GM08714 (cell line): ENCODE measurements at regions not wholly inside any gene's neighbourhood (a gene's known extent, or its start where the extent isn't known, plus 50 kb on each side); places are given as distances from the start of the nearest gene placed in this dataset.
"Not testable (repeated sequence)": the region's sequence is repeated elsewhere in the genome, so short reads cannot be mapped to it uniquely, and the experiment has no call there.

Experiments used
- H3K4me3 ChIP-seq: fragments of 200-500 bp; sonication (Bioruptor generic); 2 replicates; pipeline ENCODE4 v1.5.1; 2014; ENCODE audit warnings: mild to moderate bottlenecking, low read length, inconsistent platforms
- ZNF274 ChIP-seq: IDR thresholded peaks from 2 replicates; pipeline ENCODE4 v1.6.1; 2012; ENCODE audit warnings: mild to moderate bottlenecking, low read depth, low read length

DNA sequence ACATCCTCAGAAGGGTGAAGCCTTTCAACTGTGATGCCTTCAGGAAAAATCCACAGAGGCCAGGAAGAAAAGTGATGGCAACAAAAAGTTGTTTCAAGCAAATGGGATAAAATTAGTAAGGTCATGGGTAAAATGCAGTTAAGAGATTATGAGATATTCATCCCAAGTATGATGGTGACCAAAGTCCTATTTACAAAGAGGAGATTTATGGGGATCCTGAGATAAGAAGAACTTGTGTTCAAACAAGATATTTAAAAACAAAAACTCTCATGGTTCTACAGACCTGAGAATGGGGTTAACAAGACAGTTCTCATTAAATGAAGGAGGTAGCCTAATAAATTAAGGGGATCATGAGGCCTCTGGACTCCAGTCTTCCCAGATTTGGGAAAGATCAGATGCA lies 184.4 kb downstream of the FCRL5 start:
- H3K4me3 ChIP-seq, result no peak overlapping the region
- TF ChIP-seq ZNF274, result no peak

DNA sequence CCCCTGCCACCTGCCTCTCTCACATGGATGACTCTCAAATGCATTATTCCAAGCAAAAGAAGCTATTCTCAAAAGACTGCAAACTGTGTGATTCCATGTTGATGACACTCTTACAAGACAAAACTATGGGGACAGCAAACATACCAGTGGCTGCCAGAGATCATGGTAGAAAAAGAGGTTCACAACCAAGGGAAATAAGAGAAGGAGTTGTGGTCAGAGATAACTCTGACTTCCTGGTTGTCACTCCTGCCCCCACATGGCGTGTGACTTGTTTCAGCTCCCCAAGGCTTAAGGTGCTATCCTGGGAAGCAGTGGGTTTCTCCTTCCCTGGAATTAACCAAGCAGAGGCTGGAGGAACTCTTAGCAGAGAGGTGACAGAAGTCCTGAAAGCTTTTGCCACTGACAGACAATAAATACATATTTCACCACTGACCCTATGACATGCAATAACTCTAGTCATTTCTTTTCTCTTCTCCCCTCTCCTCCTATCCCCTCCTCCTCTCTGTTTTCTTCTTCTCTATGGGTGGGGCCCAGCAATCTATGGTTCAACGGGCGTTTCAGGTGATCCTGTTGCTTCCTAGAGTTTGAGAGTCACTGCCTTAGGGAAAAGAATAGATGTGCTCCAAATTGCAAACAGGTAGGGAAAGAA lies 185.1 kb downstream of the FCRL5 start:
- no peak overlapping the region for H3K4me3 ChIP-seq
- no peak for TF ChIP-seq ZNF274

DNA sequence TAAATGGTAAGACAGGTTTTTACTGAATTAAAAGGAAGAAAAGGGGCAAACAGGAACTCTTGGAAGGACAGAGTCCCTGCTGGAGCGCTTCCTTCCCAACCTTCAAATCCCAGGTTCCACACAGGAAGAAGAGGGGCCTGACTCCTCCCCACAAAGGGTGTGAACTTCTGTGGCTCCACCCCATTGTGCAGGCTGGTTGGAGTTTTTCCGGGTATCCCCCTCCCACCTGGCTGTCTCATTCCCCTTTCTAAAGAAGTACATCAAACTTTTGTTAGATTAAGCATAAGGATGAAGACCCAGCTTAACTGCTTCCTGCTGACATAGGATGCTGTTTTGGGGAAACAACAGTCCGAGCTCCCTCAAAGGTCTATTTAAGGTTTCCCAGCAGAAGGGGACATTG lies 187.7 kb downstream of the FCRL5 start:
- TF ChIP-seq ZNF274, result no peak
- no peak overlapping the region for H3K4me3 ChIP-seq

DNA sequence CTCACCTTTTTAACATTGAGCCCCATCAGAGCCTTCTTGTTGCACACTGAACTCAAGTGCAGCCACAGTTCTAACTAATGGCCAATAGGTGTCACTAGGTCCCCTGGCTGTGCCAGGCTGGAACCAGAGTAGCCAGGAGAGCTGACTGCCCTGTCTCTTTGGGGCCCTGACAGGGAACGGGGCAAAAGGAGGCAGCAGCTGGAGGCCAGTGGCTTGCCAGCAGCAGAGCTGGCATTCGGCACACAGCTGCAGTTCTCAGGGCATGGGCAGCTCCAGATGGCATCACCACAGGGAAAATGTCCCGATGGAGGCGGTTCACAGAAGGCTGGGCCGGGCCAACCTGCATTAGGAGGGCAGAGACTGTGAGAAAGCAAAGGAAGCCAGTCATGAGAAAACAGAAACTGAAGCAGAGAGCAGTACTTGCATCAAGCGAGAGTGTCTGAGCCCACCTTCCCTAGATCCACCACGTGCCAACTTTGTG lies 188.6 kb downstream of the FCRL5 start:
- no peak overlapping the region for H3K4me3 ChIP-seq
- TF ChIP-seq ZNF274, result no peak

DNA sequence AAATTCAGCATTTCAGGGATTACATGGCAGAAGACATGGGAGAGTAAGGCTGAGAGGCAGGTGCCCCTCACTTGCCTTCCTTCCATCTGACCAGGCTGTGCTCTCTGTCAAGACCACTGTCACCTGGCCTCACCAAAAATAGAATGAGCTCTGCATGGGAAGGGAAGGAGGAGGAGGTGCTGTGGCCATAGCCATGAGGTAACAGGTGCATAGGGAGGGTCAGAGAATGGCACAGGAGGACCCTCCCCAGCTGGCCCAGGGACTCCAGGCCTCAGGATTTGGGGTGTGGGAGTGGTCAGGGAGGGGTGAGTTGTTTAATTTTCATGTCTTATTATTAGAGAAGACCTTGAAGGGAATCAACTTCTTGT lies 192.3 kb downstream of the FCRL5 start:
- H3K4me3 ChIP-seq, result no peak overlapping the region
- TF ChIP-seq ZNF274, result no peak

DNA sequence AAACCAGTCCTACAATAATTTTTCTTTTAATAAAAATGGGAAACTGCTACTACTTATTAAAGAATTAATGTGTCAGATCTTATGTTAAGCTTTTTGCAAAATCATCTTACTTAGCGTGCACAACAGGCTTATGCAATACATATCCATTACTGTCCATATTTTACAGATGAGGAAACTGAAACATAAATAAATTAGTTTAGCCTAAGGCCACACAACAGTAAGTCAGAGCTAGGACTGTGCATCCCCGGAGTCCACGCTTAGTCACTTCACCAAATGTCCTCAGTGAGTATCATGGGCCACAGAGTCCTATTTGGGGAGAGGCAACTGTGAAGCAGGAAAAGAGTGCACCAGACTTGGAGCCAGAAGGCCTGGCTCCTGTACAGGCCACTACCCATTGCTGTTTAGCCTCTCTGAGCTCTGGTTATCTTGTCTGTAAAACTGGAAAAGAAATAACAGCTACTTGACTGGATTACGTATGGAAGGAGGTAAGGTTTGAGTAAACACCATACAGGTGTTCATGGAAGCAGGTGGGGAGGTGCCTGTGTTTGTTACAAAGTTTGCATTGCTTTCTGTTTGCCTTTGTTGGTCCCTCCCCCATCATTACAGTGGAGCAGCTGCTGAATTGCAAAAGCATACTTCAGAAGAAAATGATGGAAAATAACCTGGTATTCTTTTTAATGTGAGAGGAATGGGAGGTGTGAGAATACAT lies 192.8 kb downstream of the FCRL5 start:
- H3K4me3 ChIP-seq, result no peak overlapping the region
- TF ChIP-seq ZNF274, result no peak

- no peak for TF ChIP-seq ZNF274
These were observed 195.2 kb downstream of the FCRL5 start for GRCh38 chr1:157357111-157357510.

GRCh38 chr1:157356601-157357000 lies 195.7 kb downstream of the FCRL5 start:
- H3K4me3 ChIP-seq, result no peak overlapping the region
- no peak for TF ChIP-seq ZNF274

More at GRCh38 chr1:157357111-157357510, 195.2 kb downstream of the FCRL5 start:
- no peak overlapping the region for H3K4me3 ChIP-seq

DNA sequence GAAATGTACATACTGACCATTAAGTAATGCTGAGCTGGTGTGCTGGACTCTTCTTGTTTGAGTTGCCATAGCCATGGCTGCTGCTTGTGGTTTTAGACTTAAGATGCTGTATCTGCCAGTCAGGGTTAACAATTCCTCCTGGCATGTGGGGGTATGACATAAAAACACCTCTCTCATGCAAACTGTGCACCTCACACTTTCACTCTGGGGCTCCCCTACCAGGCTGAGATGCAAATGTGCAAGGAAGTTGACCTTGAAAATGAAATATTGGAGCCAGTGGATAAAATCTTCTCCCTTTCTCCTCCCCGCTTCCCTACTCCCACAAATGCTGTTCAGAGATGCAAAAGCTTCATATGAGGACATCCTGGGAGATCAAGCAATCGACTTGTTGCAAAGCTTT lies 198.8 kb downstream of the FCRL5 start:
- TF ChIP-seq ZNF274, result no peak
- H3K4me3 ChIP-seq, result no peak overlapping the region

DNA sequence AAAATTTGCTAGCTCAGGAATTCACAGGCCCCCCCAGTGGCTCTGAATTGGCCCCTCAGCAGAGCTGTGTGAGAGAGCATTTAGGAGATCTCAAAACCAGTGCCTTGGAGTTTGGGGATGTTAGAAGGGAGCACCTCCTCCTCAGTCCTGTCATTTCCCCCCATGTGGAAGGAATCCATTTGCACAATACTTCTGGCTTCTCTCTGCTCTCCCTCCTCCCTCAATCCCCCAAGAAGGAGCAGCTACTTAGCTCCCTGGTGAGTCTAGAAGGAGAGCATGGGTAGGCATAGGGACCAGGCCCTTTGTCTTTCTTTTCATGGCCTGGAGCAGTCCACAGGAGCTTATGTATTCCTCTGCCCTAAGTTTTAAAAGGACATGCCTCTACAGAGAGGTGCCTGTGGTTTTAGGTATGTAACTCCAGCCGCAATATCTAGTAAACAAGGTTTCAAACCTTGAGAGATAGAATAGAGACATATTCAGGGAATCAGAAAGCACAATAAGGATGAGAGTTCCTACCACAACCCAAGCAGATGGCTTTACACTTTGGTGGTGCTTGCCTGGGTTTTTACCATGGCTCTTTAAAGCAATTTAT lies 199.4 kb downstream of the FCRL5 start:
- no peak for TF ChIP-seq ZNF274
- H3K4me3 ChIP-seq, result no peak overlapping the region

GRCh38 chr1:157352216-157352615 lies 200.1 kb downstream of the FCRL5 start:
- no peak overlapping the region for H3K4me3 ChIP-seq
- no peak for TF ChIP-seq ZNF274

DNA sequence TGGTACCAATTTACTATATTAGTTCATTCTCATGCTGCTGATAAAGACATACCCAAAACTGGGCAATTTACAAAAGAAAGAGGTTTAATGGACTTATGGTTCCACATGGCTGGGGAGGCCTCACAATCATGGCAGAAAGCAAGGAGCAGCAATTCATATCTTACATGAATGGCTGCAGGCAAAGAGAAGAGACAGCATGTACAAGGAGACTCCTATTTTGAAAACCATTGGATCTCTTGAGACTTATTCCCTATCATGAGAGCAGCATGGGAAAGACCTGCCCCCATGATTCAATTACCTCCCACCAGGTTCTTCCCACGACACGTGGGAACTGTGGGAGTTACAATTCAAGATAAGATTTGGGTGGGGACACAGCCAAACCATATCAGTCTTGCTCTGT lies 200.5 kb downstream of the FCRL5 start:
- not testable (repeated sequence) for H3K4me3 ChIP-seq

DNA sequence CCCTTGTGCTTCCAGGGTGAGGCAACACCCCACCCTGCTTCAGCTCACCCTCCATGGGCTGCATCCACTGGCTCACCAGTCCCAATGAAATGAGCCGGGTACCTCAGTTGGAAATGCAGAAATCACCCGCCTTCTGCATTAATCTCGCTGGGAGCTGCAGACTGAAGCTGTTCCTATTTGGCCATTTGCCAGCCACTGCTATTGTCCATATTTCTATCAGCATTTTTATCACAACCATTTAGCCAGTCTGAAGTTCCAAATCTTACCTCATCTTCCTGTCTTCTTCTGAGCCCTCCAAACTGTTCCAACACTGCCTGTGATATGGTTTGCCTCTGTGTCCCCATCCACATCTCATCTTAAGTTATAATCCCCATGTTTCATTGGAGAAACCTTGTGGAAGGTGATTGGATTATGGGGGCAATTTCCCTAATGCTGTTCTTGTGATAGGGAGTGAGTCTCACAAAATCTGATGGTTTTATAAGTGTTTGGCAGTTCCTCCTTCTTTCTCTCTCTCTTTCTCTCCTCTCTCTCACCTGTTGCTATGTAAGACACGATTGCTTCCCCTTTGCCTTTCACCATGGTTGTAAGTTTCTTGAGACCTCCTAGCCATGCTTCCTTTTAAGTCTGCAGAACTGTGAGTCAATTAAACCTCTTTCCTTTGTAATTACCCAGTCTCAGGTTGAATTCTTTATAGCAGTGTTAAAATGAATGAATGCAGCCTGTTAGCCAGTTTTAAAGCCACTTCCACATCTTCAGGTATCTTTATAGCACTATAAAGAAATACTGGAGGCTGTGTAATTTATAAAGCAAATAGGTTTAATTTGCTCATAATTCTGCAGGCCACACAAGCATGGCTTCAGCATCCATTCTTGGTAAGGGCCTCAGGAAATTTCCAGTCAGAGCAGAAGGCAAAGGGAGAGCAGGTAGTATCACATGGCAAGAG lies 203.5 kb downstream of the FCRL5 start:
- no peak for TF ChIP-seq ZNF274

DNA sequence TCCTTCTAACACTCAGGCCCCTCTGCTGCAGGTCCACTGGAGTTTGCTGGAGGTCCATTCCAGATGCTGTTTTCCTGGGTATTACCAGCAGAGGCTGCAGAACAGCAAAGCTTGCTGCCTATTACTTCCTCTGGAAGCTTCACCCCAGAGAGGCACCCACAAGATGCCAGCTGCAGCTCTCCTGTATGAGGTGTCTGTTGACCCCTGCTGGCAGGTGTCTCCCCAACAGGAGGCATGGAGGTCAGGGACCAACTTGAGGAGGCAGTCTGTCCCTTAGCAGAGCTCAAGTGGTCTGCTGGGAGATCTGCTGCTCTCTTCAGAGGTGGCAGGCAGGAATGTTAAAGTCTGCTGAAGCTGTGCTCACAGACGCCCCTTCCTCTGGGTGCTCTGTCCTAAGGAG lies 204.8 kb downstream of the FCRL5 start:
- no peak overlapping the region for H3K4me3 ChIP-seq
- TF ChIP-seq ZNF274, result no peak

More for the DNA sequence above, 203.5 kb downstream of the FCRL5 start:
- H3K4me3 ChIP-seq, result no peak overlapping the region

GRCh38 chr1:157337785-157338184 lies 199.6 kb upstream of the ETV3 start:
- H3K4me3 ChIP-seq, result not testable (repeated sequence)
